Epithelial cell of proximal tubule (primary cell): ENCODE measurements at regions not wholly inside any gene's neighbourhood (a gene's known extent, or its start where the extent isn't known, plus 50 kb on each side); places are given as distances from the start of the nearest gene placed in this dataset.

Source experiments
- DNase-seq: peaks from one replicate; pipeline ENCODE4 v3.0.0-alpha.2; 2011; ENCODE audit warnings: low read depth
- H3K4me3 ChIP-seq: 2 replicates; pipeline ENCODE4 v1.5.1; 2011; ENCODE audit warnings: low read depth, mild to moderate bottlenecking, low read length
- TF ChIP-seq, protein P1 (sequence below): conservative IDR thresholded peaks from 2 replicates; pipeline ENCODE4 v1.5.1; 2012; ENCODE audit warnings: low read depth, mild to moderate bottlenecking, low read length

DNA sequence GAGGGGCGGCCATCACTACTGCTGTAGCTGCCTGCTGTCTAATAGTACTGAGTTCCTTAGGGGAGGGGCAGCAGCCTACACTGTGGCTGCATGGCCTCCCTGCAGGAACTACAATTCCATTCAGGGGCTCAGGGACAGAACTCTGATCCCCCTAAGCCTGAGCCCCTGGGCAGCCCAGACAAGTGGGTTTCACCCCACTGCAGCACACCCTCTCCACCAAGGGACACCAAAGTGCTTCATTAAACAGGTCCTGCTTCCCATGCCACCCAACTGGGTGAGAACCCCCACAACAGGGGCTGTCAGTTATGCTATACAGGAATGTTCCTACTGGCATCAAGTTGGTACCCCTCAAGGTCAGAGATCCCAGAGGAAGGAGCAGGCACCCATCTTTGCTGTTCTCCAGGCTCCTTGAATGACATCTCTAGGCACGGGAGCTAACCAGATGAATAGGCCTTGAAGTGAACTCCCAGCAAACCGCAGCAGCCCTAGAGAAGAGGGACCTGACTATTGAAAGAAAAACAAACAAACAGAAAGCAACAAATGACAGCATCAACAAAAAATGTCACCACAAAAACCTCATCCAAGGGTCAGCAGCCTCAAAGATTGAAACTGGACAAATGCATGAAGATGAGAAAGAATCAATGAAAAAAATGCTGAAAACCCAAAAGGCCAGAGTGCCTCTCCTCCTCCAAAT is 437.4 kb downstream of the NUF2 start:
- DNase-seq = no peak
- H3K4me3 ChIP-seq = no peak overlapping the region
- TF ChIP-seq, protein P1, sequence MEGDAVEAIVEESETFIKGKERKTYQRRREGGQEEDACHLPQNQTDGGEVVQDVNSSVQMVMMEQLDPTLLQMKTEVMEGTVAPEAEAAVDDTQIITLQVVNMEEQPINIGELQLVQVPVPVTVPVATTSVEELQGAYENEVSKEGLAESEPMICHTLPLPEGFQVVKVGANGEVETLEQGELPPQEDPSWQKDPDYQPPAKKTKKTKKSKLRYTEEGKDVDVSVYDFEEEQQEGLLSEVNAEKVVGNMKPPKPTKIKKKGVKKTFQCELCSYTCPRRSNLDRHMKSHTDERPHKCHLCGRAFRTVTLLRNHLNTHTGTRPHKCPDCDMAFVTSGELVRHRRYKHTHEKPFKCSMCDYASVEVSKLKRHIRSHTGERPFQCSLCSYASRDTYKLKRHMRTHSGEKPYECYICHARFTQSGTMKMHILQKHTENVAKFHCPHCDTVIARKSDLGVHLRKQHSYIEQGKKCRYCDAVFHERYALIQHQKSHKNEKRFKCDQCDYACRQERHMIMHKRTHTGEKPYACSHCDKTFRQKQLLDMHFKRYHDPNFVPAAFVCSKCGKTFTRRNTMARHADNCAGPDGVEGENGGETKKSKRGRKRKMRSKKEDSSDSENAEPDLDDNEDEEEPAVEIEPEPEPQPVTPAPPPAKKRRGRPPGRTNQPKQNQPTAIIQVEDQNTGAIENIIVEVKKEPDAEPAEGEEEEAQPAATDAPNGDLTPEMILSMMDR = no peak

DNA sequence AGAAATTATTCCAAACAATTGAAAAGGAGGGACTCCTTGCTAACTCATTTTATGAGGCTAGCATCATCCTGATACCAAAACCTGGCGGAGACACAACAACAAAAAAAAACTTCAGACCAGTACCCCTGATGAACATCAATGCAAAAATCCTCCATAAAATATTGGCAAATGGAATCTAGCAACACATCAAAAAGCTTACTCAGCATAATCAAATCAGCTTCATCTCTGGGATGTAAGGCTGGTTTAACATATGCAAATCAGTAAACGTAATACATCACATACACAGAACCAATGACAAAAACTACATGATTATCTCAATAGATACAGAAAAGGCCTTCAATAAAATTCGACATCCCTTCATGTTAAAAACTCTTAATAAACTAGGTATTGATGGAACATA is 440.1 kb downstream of the NUF2 start:
- no peak for DNase-seq
- H3K4me3 ChIP-seq = no peak overlapping the region
- TF ChIP-seq, protein P1 = no peak

DNA sequence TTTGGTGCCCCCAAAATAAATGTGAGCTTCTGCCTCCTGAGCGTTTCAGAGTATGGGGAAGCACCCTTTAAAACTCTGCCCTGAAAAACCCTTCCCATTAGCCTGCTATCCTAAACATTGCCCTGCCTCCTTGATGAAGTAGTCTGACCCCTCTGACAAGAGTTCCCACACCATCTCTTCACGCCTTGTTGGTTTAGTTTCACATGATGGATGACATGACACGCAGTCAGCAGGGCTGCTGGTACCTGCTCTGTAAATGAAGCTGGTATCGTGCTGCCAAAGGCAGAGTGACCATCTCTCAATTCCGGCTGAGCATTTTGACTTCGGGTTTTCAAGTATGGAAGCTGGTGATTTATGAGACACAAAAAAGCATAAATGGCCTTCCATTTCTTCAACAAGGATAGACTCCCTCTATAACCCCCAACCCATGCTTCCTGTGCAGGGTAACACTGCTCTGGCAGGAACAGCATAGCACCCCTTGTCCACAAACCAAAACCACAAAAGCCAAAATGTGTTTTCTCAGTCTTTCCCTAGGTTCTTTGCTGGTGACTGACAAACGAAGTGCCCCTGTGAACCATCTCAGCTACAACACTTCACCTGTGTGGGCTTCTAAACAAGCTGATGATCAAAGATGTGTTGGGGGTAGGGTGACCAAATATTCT is 444.6 kb downstream of the NUF2 start:
- no peak overlapping the region for H3K4me3 ChIP-seq
- TF ChIP-seq, protein P1 = no peak
- DNase-seq = no peak

DNA sequence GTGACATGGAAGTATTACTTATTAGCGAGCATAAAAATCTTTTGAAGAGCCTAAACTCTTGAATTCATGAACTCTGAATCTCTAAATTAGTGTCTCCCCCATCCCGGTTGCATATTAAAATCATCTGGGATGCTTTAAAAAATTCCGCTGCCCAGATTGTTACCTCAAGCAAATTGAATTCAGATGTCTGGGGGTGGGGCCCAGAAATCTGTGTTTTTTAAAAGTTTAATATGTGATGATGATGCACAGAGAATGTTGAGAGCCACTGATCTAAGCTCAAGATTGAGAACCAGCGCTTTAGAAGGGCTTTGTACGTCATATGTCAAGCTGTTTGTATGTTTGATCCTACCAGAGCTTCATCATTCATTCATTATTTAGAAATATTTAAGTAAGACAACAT is 446.8 kb downstream of the NUF2 start:
- TF ChIP-seq, protein P1 = no peak
- no peak for DNase-seq
- H3K4me3 ChIP-seq = no peak overlapping the region

DNA sequence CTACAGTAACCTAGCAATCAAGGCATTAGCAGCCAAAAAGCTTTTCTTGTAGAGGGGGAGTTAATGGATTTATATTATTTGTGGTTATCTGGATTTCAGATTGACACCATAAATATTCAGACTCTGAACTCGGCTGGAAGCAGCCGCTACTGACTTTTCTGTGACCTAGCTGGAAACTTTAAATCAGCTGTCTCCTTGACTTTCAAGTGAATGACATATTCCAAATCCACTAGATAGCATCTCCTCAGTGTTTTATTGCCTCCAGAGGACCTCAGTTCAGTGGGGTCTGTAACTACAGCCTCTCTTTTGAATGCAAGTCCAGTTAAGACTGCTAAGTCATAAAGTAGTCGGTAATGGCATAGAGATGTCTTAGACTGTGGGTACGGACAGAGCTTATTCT is 448.5 kb downstream of the NUF2 start:
- H3K4me3 ChIP-seq = no peak overlapping the region
- TF ChIP-seq, protein P1 = no peak
- no peak for DNase-seq

- TF ChIP-seq, protein P1 = no peak
- no peak for DNase-seq
Measured at GRCh38 chr1:163771637-163772036, 449.9 kb downstream of the NUF2 start.

DNA sequence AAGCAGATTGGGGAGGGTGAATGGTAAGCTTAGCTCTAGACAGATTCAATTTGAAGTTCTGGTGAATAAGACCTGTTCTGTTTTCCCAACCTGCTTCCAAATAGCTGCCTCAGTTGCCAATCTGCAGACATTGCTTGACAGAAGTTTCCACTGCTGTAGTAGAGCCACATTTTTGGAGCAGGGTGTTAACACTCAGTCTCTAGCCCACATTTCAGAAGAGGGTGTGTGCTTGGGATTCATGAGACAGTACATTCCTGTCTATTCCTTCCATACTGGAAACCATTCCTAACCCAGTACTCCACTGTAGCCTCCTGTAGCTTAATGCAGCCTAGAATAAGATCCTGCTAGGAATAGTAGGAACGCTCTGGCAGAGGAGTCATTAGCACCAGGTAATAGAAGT is 450.5 kb downstream of the NUF2 start:
- no peak overlapping the region for H3K4me3 ChIP-seq
- TF ChIP-seq, protein P1 = no peak
- DNase-seq = no peak

More at GRCh38 chr1:163771637-163772036, 449.9 kb downstream of the NUF2 start:
- no peak overlapping the region for H3K4me3 ChIP-seq
